ENCODE measurements at regions not wholly inside any gene's neighbourhood (a gene's known extent, or its start where the extent isn't known, plus 50 kb on each side); places are given as distances from the start of the nearest gene placed in this dataset.
"Not testable (repeated sequence)": the region's sequence is repeated elsewhere in the genome, so short reads cannot be mapped to it uniquely, and the experiment has no call there.

DNA sequence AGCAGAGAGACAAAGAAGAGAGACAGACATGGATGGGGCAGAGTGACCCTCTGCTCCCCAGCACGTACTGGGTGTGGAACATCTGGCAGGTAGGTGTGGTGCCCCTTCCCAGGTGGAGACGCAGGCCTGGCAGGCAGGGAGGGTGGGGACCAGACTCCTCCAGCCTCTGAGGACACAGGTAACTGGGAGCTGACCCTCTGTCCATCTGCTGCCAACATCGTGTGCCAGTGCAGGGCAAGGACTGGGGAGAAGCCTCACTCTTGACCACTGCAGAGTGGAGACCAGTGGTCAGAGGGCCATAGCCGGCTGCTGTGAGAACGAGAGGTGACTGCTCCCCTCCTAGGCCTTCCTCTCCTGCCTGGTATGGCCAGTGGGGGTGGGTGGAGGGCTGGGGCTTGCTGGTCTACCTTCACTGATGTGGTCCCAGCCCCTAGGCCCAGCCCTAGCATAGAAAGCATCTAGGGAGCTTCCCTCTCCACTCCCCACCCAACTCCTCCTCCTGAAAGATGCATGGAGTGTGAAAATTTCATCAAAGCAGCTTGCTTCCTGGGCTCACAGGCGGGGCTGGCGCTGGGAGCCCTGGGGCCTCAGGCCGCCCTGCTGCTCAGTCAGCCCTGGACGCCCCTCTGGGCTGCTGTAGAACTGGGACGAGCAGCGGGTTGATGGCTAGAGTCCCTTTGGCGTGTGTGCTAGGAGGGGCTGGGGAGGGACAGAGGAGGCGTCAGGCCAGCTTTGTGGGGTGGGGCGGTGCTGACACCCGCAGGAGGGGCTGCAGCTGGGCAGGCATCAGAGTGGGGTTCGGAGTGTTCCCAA, 90.3 kb downstream of the PLXNA1 start:
- DNase-seq = no peak

- no peak for DNase-seq
These were observed 91.3 kb downstream of the PLXNA1 start for GRCh38 chr3:127073941-127074820.

DNA sequence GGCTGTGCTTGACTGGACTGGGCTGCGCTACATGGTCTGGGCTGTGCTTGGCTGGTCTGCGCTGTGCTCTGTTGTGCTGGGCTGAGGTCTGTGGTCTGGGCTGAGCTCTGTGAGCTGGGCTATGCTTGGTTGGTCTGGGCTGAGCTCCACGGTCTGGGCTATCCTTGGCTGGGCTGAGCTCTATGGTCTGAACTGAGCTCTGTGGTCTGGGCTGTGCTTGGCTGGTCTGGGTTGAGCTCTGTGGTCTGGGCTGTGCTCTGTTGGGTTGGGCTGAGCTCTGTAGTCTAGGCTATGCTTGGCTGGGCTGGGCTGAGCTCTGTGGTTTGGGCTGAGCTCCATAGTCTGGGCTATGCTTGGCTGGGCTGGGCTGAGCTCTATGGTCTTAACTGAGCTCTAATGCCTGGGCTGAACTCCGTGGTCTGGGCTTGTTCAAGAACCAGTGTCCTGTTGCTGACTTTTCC, 92.0 kb downstream of the PLXNA1 start:
- DNase-seq = no peak

- not testable (repeated sequence) for DNase-seq
These were observed 93.5 kb downstream of the PLXNA1 start for GRCh38 chr3:127076166-127076992.

- no peak for DNase-seq
These were observed 94.2 kb downstream of the PLXNA1 start for GRCh38 chr3:127077068-127077467.

GRCh38 chr3:127077505-127078064, 94.7 kb downstream of the PLXNA1 start:
- DNase-seq = no peak

- no peak for DNase-seq
These were observed 95.7 kb downstream of the PLXNA1 start for GRCh38 chr3:127078626-127079025.

- DNase-seq = no peak
These were observed 96.3 kb downstream of the PLXNA1 start for GRCh38 chr3:127079211-127079610.

GRCh38 chr3:127081001-127081720, 98.2 kb downstream of the PLXNA1 start:
- DNase-seq = no peak

GRCh38 chr3:127082066-127082465, 99.2 kb downstream of the PLXNA1 start:
- DNase-seq = no peak

GRCh38 chr3:127083778-127084397, 101.0 kb downstream of the PLXNA1 start:
- no peak for DNase-seq

- no peak for DNase-seq
These were observed 101.6 kb downstream of the PLXNA1 start for GRCh38 chr3:127084401-127084990.

DNA sequence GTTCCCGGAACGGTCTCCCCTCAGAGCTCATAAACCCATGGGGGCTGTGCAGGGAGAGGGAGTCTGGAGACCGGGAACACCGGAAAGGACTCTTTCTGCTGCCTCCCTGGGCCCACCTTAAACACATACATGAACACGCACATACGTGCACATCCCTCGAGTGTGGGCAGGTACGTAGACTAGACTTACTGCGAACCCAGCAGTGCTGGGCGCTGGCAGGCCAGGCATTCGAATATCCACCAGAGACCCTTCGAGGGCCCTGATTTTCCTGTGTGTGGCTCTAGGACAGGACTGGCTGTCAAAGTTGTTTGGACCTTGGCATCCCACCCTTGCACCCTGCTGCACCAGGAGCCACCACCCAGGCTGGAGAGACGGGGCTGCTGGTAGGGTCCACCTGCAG, 102.7 kb downstream of the PLXNA1 start:
- no peak for DNase-seq

DNA sequence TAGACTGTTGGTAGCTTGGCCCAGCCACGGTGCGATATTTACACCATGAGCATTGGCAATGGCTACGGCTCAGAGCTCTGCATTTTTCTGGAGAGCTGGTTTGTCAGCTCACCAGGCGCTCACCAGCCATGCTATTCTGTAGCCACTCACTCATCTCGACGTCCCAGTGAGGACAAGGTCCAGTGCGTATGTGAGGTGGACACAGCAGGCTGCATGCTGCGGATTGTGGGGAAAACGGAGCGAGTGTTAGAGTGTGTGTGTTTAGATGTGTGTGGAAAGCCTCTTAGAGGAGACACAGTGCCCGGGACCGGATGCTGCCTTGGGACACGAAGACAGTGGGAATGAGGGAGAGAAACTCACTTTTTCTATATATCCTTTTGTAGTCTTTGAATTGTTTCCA, 103.7 kb downstream of the PLXNA1 start:
- DNase-seq = not testable (repeated sequence)

GRCh38 chr3:127087441-127087840, 104.5 kb downstream of the PLXNA1 start:
- DNase-seq = no peak

GRCh38 chr3:127088511-127089351, 104.2 kb upstream of the PRR23E start:
- no peak for DNase-seq

DNA sequence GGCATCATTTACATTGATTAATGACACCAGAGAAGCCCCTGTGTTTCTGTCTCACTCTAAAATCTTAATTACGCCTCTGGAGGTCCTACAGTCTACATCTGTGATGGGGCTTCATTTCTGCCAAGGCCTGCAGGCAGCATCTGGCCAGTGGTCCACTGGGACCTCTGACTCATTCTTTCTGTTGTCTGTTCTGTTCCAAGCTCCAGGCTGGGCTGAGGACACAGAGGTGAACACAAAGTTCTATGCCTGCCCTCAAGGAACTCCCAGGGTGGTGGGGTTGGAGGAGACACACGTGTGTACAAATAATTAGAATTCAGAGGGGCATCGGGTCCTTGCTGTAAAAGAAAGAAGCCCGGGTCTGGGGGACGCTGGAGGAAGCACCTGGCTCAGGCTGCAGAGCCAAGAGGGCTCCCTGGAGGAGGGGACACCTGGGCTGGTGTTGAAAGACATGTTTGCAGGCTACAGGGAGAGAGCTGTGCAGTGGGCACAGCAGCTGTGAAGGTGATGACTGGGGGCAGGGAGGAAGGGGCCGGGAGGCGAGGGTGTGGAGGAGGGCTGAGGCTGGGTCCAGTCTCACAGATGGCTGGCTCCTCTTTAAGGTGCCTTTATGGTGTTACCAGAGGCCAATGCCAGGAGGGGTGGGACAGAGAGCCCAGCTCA, 103.3 kb upstream of the PRR23E start:
- DNase-seq = no peak

- DNase-seq = no peak
These were observed 102.4 kb upstream of the PRR23E start for GRCh38 chr3:127090218-127091160.

Measured in stimulated activated naive CD4-positive, alpha-beta T cell (primary cell).